KMS-11 (cell line): ENCODE measurements at regions not wholly inside any gene's neighbourhood (a gene's known extent, or its start where the extent isn't known, plus 50 kb on each side); places are given as distances from the start of the nearest gene placed in this dataset.

ENCODE experiments used
- H2AFZ ChIP-seq: fragments of 200-600 bp; sonication (generic); 2 replicates; pipeline ENCODE4 v1.6.1; 2016; ENCODE audit warnings: antibody characterized with exemption, mixed run types, low read depth
- H3K27ac ChIP-seq: fragments of 200-600 bp; sonication (generic); 2 replicates; pipeline ENCODE4 v1.6.1; 2016; ENCODE audit warnings: mild to moderate bottlenecking, mixed run types
- H3K27me3 ChIP-seq: fragments of 200-600 bp; sonication (generic); 2 replicates; pipeline ENCODE4 v1.6.1; 2017; ENCODE audit warnings: mild to moderate bottlenecking, low read depth, mixed run types, moderate library complexity; ENCODE audit not compliant: insufficient read depth
- H3K36me3 ChIP-seq: fragments of 200-600 bp; sonication (generic); 2 replicates; pipeline ENCODE4 v1.6.1; 2017; ENCODE audit warnings: mild to moderate bottlenecking, mixed run types; ENCODE audit not compliant: insufficient read depth
- H3K4me1 ChIP-seq: fragments of 200-600 bp; sonication (generic); 2 replicates; pipeline ENCODE4 v1.6.1; 2016; ENCODE audit warnings: mild to moderate bottlenecking, low read depth, mixed run types; ENCODE audit not compliant: poor library complexity, severe bottlenecking
- H3K4me2 ChIP-seq: fragments of 200-600 bp; sonication (generic); 2 replicates; pipeline ENCODE4 v1.7.0; 2016; ENCODE audit warnings: mild to moderate bottlenecking, mixed run types
- H3K4me3 ChIP-seq: fragments of 200-600 bp; sonication (generic); IDR thresholded peaks from 2 replicates; pipeline ENCODE4 v1.6.1; 2017; ENCODE audit warnings: low read depth, low read length, mixed read lengths; ENCODE audit not compliant: insufficient read depth
- H3K79me2 ChIP-seq: fragments of 200-600 bp; sonication (generic); 2 replicates; pipeline ENCODE4 v1.6.1; 2016; ENCODE audit warnings: low read depth, mixed run types; ENCODE audit not compliant: insufficient read depth
- H3K9ac ChIP-seq: fragments of 200-600 bp; sonication (generic); 2 replicates; pipeline ENCODE4 v1.6.1; 2016; ENCODE audit warnings: mild to moderate bottlenecking, mixed run types
- H4K20me1 ChIP-seq: fragments of 200-600 bp; sonication (generic); 2 replicates; pipeline ENCODE4 v1.6.1; 2016; ENCODE audit warnings: mild to moderate bottlenecking, mixed run types; ENCODE audit not compliant: insufficient read depth
- CTCF ChIP-seq: fragments of 200-600 bp; sonication (generic); conservative IDR thresholded peaks from 2 replicates; pipeline ENCODE4 v1.6.1; 2017; ENCODE audit warnings: low read depth, mild to moderate bottlenecking, antibody characterized with exemption, low read length, moderate library complexity, mixed read lengths

- no peaks in the 10 kb centered on the region for H3K4me1 ChIP-seq
- no peak overlapping the region for H3K4me2 ChIP-seq
- no peaks in the 10 kb centered on the region for H3K36me3 ChIP-seq
- no peak overlapping the region for H3K4me3 ChIP-seq
- no peak overlapping the region for H3K27ac ChIP-seq
- H3K27me3 ChIP-seq, result no peaks in the 10 kb centered on the region
- H4K20me1 ChIP-seq, result no peaks in the 10 kb centered on the region
- no peak overlapping the region for H3K9ac ChIP-seq
- no peaks in the 10 kb centered on the region for H3K79me2 ChIP-seq
- TF ChIP-seq CTCF, result no peak
- H2AFZ ChIP-seq, result no peak overlapping the region
Measured at GRCh38 chr1:102627145-102627544, 481.2 kb downstream of the COL11A1 start.

- no peak overlapping the region for H2AFZ ChIP-seq
- no peak overlapping the region for H3K4me2 ChIP-seq
- no peak overlapping the region for H3K4me3 ChIP-seq
- TF ChIP-seq CTCF, result no peak
- no peaks in the 10 kb centered on the region for H3K36me3 ChIP-seq
- no peak overlapping the region for H3K9ac ChIP-seq
- H3K27me3 ChIP-seq, result no peaks in the 10 kb centered on the region
- no peaks in the 10 kb centered on the region for H3K79me2 ChIP-seq
- H3K27ac ChIP-seq, result no peak overlapping the region
- no peaks in the 10 kb centered on the region for H3K4me1 ChIP-seq
- H4K20me1 ChIP-seq, result no peaks in the 10 kb centered on the region
Measured at GRCh38 chr1:102615896-102616295, 492.4 kb downstream of the COL11A1 start.

- Histone ChIP-seq H3K9ac (no peak overlapping the region), H3K79me2 (no peaks in the 10 kb centered on the region), H3K27ac (no peak overlapping the region), H4K20me1 (no peaks in the 10 kb centered on the region), H3K36me3 (no peaks in the 10 kb centered on the region), H2AFZ (no peak overlapping the region), H3K4me1 (peaks cover 5% of the 10 kb centered on the region), H3K4me3 (no peak overlapping the region), H3K4me2 (no peak overlapping the region), H3K27me3 (no peaks in the 10 kb centered on the region)
- no peak for TF ChIP-seq CTCF
Measured at GRCh38 chr1:102595106-102595505, 513.2 kb downstream of the COL11A1 start.

- H3K27ac ChIP-seq, result no peak overlapping the region
- H3K79me2 ChIP-seq, result no peaks in the 10 kb centered on the region
- no peak for TF ChIP-seq CTCF
- no peak overlapping the region for H2AFZ ChIP-seq
- no peak overlapping the region for H3K4me2 ChIP-seq
- no peaks in the 10 kb centered on the region for H3K27me3 ChIP-seq
- H3K36me3 ChIP-seq, result no peaks in the 10 kb centered on the region
- no peak overlapping the region for H3K4me3 ChIP-seq
- H3K4me1 ChIP-seq, result peaks cover 5% of the 10 kb centered on the region
- no peaks in the 10 kb centered on the region for H4K20me1 ChIP-seq
- no peak overlapping the region for H3K9ac ChIP-seq
Measured at GRCh38 chr1:102593276-102593675, 515.0 kb downstream of the COL11A1 start.

- no peak overlapping the region for H3K4me2 ChIP-seq
- H3K27ac ChIP-seq, result no peak overlapping the region
- H3K4me3 ChIP-seq, result no peak overlapping the region
- H2AFZ ChIP-seq, result no peak overlapping the region
- TF ChIP-seq CTCF, result no peak
- H3K4me1 ChIP-seq, result no peaks in the 10 kb centered on the region
- H3K79me2 ChIP-seq, result no peaks in the 10 kb centered on the region
- no peak overlapping the region for H3K9ac ChIP-seq
- no peaks in the 10 kb centered on the region for H3K27me3 ChIP-seq
- no peaks in the 10 kb centered on the region for H3K36me3 ChIP-seq
- no peaks in the 10 kb centered on the region for H4K20me1 ChIP-seq
Measured at GRCh38 chr1:102588536-102588935, 519.8 kb downstream of the COL11A1 start.
